ENCODE measurements at regions not wholly inside any gene's neighbourhood (a gene's known extent, or its start where the extent isn't known, plus 50 kb on each side); places are given as distances from the start of the nearest gene placed in this dataset.

DNA sequence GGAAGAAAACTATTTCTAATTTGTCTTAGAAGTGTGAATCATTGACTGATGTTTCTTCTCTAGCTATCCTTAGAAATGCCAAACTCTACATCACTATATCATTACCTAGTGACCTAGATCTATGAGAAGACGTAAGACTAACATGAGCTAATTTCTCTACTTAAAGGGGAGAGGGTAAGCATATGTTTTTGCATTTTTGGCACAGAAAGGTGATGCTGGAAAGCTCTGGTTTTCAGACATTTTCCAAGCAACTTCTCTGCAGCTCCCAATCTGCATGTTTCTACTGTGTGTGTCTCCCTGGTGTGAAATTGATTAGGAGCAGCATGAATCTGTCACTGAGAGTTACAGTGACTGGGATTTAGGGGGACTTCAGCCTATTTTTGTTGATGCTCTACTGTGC is 235.2 kb upstream of the LINC00305 start:
- H3K27ac ChIP-seq (ENCODE audit: low read depth, low read length) = no peak overlapping the region
- Mint-ChIP-seq H3K27ac (no peak overlapping the region), H3K27me3 (ENCODE audit: insufficient read depth) (no peaks in the 10 kb centered on the region), H3K4me1 (peaks cover 20% of the 10 kb centered on the region), H3K36me3 (ENCODE audit: low read depth) (no peaks in the 10 kb centered on the region), H3K4me3 (no peak overlapping the region), H3K9me3 (no peaks in the 10 kb centered on the region)
- TF ChIP-seq CTCF (conservative IDR thresholded peaks at IDR 0.05) = no peak
- H3K9me3 ChIP-seq (ENCODE audit: control insufficient read depth, low read length) = no peaks in the 10 kb centered on the region
- DNase-seq = no peak
- H3K36me3 ChIP-seq (ENCODE audit: control insufficient read depth, insufficient read depth, low read length) = no peaks in the 10 kb centered on the region
- no peak overlapping the region for H3K4me3 ChIP-seq (ENCODE audit: low read length)
- H3K4me1 ChIP-seq (ENCODE audit: control insufficient read depth, insufficient read depth, low read length) = no peaks in the 10 kb centered on the region
- no peaks in the 10 kb centered on the region for H3K27me3 ChIP-seq (ENCODE audit: control insufficient read depth, insufficient read depth, low read length, poor library complexity, severe bottlenecking)
- 92% methylated on average over 1 of the region's 1 CpG; no CpG with 5 or more reads in 1 of the 2 experiments for WGBS, 2 experiments (ENCODE audit: insufficient coverage in 1 of 2, insufficient read length in 1 of 2)
- H3K9ac ChIP-seq (ENCODE audit: extremely low read depth, low read length, poor library complexity, severe bottlenecking) = no peak overlapping the region

- no peaks in the 10 kb centered on the region for H3K27me3 Mint-ChIP-seq (ENCODE audit: insufficient read depth)
- DNase-seq = no peak
- H3K4me3 ChIP-seq (ENCODE audit: low read length) = no peak overlapping the region
- 100% methylated on average over 1 of the region's 1 CpG; no CpG with 5 or more reads in 1 of the 2 experiments for WGBS, 2 experiments (ENCODE audit: insufficient coverage in 1 of 2, insufficient read length in 1 of 2)
- H3K27ac ChIP-seq (ENCODE audit: low read depth, low read length) = no peak overlapping the region
- no peaks in the 10 kb centered on the region for H3K27me3 ChIP-seq (ENCODE audit: control insufficient read depth, insufficient read depth, low read length, poor library complexity, severe bottlenecking)
- H3K4me1 ChIP-seq (ENCODE audit: control insufficient read depth, insufficient read depth, low read length) = no peaks in the 10 kb centered on the region
- peaks cover 5% of the 10 kb centered on the region for H3K9me3 ChIP-seq (ENCODE audit: control insufficient read depth, low read length)
- H3K27ac Mint-ChIP-seq = no peak overlapping the region
- peaks cover 16% of the 10 kb centered on the region for H3K4me1 Mint-ChIP-seq
- H3K36me3 Mint-ChIP-seq (ENCODE audit: low read depth) = no peaks in the 10 kb centered on the region
- TF ChIP-seq CTCF (conservative IDR thresholded peaks at IDR 0.05) = no peak
- H3K9me3 Mint-ChIP-seq = peaks cover 6% of the 10 kb centered on the region
- no peak overlapping the region for H3K4me3 Mint-ChIP-seq
- H3K9ac ChIP-seq (ENCODE audit: extremely low read depth, low read length, poor library complexity, severe bottlenecking) = no peak overlapping the region
- H3K36me3 ChIP-seq (ENCODE audit: control insufficient read depth, insufficient read depth, low read length) = no peaks in the 10 kb centered on the region
Measured at GRCh38 chr18:64380117-64380516, 231.2 kb upstream of the LINC00305 start.

GRCh38 chr18:64379662-64380061 is 230.8 kb upstream of the LINC00305 start:
- WGBS, 2 experiments (ENCODE audit: insufficient coverage in 1 of 2, insufficient read length in 1 of 2) = 60% methylated on average over 1 of the region's 1 CpG; no CpG with 5 or more reads in 1 of the 2 experiments

More at GRCh38 chr18:64379662-64380061, 230.8 kb upstream of the LINC00305 start:
- Mint-ChIP-seq H3K4me1 (peaks cover 16% of the 10 kb centered on the region), H3K27ac (no peak overlapping the region), H3K4me3 (no peak overlapping the region), H3K9me3 (peaks cover 6% of the 10 kb centered on the region), H3K27me3 (ENCODE audit: insufficient read depth) (no peaks in the 10 kb centered on the region), H3K36me3 (ENCODE audit: low read depth) (no peaks in the 10 kb centered on the region)
- H3K9me3 ChIP-seq (ENCODE audit: control insufficient read depth, low read length) = peaks cover 5% of the 10 kb centered on the region
- TF ChIP-seq CTCF (conservative IDR thresholded peaks at IDR 0.05) = no peak
- H3K27me3 ChIP-seq (ENCODE audit: control insufficient read depth, insufficient read depth, low read length, poor library complexity, severe bottlenecking) = no peaks in the 10 kb centered on the region
- H3K27ac ChIP-seq (ENCODE audit: low read depth, low read length) = no peak overlapping the region
- H3K4me3 ChIP-seq (ENCODE audit: low read length) = no peak overlapping the region
- no peaks in the 10 kb centered on the region for H3K36me3 ChIP-seq (ENCODE audit: control insufficient read depth, insufficient read depth, low read length)
- no peaks in the 10 kb centered on the region for H3K4me1 ChIP-seq (ENCODE audit: control insufficient read depth, insufficient read depth, low read length)
- no peak overlapping the region for H3K9ac ChIP-seq (ENCODE audit: extremely low read depth, low read length, poor library complexity, severe bottlenecking)
- no peak for DNase-seq

All from endodermal cell (in vitro differentiated cells).